Activated T-cell treated with anti-CD3 and anti-CD28 coated beads for 4 hours (primary cell): ENCODE measurements at regions not wholly inside any gene's neighbourhood (a gene's known extent, or its start where the extent isn't known, plus 50 kb on each side); places are given as distances from the start of the nearest gene placed in this dataset.
"Not testable (repeated sequence)": the region's sequence is repeated elsewhere in the genome, so short reads cannot be mapped to it uniquely, and the experiment has no call there.

Experiments
- DNase-seq: peaks from one replicate; pipeline ENCODE4 v3.0.0-alpha.2; 2020

DNA sequence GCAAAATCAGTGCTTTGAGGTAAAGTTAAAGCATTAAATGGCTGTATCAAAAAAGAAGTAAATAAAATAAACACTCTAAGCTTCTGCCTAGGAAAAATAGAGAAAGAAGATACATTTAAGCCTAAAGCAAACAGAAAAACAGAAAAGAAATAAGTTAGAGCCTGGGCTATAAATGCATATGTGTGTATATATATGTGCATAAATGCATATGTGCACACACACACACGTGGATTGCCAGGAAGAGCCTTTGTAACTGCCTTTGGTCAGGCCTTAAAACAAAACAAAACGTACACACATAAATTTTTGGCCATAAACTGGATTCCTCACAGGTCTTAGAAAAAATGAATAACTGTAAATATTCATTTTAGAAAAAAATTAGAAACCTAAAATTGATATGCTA is 925.8 kb downstream of the MRPL39 start:
- no peak for DNase-seq

DNA sequence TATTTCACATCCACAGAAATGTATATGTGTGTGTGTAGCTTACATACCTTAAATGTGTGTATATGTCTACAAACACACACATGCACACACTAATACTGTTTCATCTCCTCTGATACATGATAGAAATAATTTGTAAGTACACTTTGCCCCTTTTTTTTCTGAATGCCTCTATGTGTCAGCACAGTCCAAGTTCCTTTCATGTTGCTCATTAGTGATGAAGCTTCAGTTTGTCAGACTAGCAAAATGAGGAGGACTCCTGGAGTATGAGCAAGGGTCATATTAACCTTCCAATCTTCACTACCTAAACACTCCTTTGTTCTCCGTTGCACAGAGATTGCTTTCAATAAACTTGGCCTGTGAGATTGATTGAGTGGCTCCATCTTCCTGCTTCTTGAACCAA is 935.4 kb downstream of the MRPL39 start:
- DNase-seq, result no peak

DNA sequence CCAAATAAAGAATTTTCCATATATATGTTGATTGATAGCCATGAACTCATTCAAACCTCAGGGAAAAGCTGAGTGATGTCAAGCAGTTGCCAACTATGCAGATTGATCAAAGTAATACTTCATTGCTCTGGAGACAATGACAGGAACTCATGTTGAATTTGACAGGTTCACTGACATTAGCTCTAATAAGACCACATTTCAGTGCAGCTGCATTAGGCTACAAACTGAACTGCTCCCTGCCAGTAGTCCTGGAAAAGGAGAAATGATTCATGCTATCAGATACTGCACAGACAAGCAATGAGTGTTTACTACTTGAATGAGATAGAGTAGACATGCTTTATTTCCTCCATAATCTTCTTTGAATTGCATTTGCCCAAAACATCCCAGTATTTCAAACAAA is 948.4 kb downstream of the MRPL39 start:
- DNase-seq, result no peak

DNA sequence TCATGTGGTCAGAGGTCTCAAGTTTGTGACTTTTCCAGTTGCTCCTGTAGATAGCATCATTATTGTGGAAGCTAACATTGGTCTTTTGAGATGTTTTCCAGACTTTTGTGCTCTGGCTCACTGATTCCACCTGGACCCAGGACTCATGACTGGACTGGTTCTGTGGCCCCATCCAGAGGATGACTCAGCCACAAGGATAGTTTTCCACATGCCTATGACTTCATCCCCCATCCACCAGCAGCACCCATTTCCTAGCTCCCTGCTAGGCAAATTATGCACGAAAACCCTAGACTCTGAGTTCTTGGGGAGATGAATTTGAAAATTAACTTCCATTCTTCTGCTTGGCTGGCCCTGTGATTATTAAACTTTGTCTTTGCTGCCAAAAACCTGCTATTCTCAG is 949.3 kb downstream of the MRPL39 start:
- no peak for DNase-seq

DNA sequence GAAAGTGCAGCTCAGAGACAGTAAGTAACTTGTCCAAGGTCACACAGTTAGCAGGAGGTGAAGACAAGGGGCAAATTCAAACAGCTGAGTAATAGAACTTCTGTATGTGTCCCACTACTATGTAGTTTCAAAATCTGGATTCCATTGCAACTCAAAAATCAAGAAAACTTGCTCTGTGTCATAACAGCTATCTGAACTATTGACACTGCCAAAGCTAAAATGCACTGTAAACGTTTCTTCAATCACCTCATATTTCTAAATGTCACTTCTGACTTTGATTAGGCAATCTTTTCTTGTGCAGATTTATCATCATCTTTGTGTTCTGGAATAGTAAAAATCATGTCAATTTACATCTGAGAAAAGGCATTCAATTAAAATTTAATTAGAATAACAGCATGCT is 957.6 kb downstream of the MRPL39 start:
- no peak for DNase-seq

DNA sequence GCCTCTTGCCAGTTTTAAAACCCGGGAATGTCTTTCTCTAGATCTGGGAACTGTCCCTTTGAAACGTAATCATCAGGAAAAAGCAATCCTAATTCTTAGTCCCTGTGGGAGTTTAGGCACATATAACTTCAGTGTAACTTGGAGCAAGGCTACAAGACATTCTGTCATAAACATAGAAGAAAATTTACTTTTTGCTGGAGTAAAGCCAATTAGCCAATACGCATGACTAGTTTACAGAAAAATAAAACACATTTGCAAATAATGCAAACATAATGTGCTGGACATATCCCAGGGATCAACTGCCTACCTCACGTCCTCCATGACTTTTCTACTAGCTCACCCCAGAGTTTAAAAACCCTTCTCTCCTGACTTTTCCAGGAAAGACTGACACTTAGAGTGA is 970.6 kb downstream of the MRPL39 start:
- no peak for DNase-seq

DNA sequence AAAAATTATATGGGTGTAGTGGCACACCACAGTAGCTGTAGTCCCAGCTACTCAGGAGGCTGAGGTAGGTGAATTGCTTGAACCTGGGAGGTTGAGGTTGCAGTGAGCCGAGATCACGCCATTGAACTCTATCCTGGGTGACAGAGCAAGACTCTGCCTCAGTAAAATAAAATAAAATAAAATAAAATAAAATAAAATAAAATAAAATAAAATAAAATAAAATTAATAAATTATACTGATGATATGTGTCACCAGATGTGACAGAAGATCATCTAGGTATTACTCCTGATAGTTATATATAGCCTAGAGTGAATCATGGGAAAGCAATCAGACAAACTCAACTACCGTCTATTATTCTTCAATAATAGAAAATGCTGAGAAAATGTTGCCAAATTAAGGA is 972.5 kb downstream of the MRPL39 start:
- no peak for DNase-seq

DNA sequence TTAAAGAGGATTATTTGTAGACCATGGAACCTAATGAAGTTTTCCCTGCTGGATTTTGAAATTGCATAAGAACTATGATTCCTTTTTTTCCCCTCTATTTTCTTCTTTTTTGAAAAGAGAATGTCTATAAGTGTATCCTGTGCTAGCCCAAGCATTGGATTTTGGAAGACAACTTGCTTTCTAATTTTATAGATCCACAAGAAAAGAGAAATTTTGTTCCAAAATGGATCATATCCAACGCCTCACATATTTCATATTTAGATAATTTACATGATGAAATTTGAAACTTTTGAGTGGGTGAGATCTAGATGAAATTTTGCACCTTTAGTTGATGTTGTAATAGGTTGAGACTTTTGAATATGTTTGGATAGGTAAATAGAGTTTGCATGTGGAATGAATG is 978.7 kb downstream of the MRPL39 start:
- no peak for DNase-seq

DNA sequence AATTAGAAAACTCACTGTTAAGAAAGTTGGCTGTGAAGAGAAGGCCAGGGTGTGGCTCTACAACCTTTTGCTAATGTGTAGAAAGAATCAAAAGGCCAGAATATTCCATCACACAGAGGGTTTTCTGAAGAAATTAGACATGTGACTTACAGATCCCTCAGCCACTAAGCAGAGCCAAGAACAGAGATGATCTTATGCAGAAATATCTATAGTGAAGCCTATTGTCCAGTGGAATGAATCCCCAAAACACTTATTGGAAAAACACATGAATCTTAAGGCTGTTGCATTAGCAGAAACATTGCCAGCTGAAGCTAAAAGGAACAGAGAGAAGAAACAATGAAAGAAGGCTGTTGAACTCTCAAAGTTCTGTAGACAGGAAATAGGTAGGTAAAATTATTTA is 979.2 kb downstream of the MRPL39 start:
- no peak for DNase-seq

DNA sequence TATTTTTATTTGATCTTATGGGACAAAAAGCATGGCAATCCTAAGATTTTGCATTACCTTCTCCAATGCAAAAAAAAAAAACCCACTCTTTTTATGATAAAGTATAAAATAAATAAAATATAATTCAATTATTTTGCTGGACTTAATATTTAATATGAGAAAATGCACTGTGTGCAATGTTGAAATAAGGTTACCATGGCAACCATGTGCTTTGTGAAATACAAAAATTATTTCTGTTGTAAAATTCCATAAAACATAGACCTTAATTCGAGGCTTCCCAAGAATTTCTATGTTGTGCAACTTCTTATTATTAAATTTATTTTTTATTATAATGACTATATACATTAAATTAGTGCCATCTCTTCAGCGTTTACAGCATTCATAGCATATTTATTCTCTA is 989.5 kb downstream of the MRPL39 start:
- no peak for DNase-seq

DNA sequence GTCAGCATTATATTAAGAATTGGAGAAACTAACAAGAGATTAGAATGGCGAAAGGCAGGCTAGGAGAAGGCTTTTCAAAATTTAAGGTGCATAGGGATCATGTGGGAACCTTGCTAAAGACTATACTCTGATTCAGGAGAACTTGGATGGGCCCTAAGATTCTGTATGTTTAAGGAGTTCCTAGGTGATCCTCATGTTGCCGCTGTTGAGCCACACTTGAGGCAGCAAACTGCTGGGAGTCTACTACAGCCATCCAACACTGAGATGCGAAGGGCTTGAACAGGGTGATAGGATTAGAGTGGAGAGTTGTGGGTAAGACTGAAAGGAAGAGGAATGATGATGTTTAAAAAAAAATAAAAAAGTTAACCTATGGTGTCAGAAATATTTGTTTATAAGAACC is 1013.2 kb downstream of the MRPL39 start:
- no peak for DNase-seq

DNA sequence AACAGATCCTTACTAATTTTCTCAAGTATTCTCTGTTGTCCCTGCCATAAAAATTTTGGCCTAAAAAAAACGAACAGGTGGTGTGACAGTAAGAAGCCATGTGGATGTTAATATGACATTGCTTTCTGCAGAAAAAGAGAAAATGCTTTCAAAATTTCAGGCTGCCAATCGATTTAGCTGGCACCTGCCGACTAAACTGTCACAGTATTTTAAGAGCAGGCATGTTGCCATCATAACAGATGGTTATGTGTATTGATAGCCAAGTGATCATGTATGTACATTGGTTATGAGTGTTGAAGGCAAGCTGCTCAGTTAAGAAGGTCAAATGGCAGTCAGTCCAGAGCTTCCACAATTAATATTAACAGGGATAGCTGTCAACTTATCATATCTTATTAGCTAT is 1017.0 kb downstream of the MRPL39 start:
- DNase-seq, result no peak

DNA sequence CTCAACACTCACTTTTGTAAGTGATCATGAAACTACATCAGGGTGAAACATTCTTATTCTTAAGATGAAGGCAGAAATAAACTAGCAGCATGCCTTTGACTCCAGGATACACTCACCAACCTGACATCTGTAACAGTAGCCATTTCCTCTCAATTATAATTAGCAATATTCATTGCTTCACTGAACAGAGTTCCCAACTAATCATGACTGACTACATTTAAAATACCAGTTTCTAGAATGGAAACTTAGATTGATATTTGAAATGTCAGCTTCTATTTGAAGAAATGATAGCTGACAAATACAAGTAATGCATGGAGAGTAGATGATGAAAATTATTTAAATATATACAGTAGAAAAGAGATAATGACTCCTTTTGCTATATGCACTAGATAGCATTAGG is 1023.8 kb downstream of the MRPL39 start:
- no peak for DNase-seq

DNA sequence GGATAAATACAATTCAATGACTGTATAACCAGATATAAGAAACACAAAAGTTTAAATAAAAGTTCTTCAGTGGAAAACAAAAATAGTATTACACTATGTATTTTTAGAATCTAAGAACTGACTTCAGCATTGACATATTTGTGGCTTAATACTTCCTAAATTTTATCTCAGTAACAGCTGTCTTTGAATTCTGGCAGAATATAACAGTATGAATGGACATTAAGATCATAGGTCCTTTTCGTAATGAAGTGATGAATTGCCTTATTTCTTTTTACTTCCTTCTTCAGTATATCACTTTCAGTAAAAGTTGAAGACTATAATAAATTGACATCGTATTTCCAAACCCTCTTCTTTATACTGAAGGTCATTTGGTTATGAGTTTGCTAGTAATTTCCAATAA is 1030.0 kb downstream of the MRPL39 start:
- no peak for DNase-seq

DNA sequence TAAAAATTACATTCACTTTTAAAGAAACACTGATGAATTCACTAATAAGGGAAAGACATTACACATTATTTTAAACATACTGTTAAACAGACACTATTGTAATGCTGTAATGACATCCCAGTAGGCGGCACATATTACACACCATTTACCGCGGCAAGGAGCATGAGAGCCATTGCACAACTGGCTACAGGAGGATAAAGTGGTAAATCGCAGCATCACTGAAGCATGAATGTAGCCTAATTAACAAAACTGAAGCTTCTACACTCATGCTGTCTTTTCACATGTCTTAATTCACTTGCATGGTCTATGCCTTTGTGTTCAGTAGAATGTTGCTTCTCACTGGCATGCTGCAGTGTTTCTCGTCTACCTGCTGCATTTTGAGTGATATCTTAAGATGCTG is 1046.0 kb downstream of the MRPL39 start:
- no peak for DNase-seq

DNA sequence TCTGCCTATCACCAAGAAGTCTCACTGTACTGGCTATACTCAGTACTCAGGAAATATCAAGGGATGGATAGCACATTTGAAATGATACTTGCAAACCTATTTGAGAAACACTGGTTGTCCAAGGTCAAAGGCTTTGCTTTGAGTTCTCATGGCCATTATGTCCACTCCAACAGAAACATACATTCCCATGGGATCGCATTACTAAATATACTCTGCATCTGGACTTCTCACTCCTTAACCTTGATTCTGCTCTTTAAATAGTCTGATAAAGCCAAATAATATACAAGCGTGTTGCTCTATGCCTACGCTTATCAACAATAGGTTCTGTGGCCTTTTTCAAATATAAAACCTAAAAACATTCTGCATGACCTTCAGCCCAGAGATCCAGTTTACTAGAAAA is 1054.8 kb downstream of the MRPL39 start:
- no peak for DNase-seq

DNA sequence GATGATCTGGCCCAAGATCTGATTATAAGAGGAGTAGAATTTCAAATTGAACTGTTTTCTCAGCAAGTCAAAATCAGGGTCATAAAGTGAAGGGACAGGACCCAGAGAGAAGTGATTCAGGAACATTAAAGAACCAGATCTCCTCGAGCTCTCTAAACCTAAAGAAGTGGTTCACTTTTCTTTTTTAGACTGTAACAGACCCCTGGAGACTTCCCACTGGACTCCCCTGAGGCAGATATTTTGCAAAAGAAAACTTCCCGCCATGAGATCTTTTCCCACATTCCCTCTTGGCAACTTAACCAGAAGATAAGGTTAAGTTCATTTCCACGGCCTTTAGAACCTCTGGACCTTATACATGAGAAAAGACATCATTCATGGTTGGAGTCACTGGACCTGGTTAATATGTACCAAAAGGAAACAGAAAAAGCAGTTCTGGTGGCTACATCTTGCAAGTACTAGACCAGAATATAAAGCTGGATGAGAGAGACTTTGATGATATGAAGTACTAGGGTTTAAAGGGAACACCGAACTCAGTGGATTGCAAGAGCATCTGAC is 1061.4 kb downstream of the MRPL39 start:
- no peak for DNase-seq

DNA sequence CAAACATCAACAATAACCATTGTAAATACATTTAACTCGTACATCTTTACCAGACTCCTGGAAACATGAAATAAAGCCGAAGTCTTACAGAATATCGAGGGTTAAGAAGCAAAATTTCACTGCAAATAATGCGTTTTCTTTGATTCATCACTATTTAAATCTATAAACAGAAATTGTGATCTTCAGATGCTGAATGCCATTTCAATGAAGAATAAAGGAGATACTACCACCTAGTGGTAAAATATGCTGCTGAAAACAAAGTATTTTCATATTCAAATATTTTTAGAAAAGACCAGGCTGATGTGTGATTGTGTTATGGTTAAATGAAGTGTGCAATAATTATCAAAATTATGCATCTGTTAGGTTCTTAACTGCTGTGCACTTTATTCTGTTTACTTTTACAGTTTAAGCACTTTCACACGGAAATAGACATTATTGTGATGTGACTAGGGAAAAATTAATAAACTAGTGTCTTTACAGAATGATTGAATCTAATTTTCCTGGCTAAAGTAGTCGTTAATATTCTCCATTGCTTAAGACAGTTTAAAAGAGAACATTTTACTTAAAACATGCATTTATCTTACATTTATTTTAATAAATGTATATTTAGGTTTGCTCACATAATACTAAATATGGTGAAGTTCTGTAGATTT is 1093.1 kb downstream of the MRPL39 start:
- DNase-seq, result no peak

DNA sequence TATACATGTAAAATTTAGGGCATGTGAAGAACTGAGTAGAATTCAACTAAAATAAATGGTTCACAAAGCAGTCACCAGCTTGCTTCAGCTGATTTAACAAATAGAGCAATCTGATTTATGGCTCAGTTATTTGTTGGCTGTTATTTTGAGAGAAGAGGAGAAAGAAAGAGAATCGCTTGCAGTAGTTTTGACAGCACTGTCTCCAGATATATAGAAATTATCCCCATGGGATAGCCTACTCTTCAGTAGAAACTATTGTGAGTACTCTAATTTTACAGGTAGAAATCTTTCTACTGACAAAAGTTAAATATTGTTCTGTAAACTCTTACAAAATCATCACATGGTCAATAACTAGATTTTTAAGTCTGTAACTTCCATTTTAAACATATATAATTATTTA is 1098.2 kb downstream of the MRPL39 start:
- no peak for DNase-seq

DNA sequence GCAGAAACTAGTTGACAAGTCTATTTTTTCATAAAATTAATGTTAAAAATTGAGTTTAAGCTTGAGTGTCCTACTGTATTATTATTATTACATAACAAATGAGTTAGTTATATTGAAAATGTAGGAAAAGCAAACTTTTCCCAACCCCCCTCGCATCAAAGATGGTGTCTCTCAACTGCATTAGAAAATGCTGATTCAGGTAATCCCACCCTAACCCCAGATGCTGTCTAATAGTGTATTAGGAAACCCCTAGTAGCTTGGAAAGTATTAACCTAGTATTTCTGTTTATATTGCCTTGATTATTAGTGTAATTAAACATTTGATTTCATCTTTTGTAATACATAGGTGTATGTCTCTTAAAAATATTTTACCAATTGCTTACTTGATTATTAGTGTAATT is 1120.3 kb downstream of the MRPL39 start:
- DNase-seq, result no peak

DNA sequence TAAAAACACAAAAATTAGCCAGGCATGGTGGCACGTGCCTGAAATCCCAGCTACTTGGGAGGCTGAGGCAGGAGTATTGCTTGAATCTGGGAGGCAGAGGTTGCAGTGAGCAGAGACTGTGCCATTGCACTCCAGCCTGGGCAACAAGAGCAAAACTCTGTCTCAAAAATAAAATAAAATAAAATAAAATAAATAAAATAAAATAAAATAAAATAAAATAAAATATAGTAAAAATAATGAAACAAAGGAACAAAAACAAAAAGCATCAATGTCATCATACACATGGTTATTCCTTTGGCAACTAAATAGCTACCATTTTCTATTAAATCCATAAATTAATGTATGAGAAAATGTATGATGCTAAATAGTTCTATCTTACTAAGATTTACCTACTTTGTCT is 1123.9 kb downstream of the MRPL39 start:
- not testable (repeated sequence) for DNase-seq

DNA sequence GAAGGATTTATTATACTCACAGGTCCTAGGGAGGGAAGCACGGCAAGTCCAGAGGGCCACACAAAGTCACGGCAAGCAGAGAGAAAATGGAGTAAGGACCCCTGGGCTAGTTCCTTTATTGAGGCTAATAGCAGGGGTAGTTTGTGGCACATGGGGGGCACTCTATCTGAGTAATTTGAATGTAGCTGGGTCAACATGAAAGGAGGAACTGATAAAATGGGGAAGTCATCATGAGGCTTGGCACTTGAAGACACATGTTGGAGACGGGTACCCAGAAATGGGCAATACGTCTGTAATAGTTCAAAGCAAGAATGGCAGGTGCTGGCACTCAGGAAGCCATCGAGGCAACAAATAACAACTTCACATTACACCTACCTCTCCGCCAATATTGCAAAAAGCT is 1136.4 kb downstream of the MRPL39 start:
- DNase-seq, result no peak

DNA sequence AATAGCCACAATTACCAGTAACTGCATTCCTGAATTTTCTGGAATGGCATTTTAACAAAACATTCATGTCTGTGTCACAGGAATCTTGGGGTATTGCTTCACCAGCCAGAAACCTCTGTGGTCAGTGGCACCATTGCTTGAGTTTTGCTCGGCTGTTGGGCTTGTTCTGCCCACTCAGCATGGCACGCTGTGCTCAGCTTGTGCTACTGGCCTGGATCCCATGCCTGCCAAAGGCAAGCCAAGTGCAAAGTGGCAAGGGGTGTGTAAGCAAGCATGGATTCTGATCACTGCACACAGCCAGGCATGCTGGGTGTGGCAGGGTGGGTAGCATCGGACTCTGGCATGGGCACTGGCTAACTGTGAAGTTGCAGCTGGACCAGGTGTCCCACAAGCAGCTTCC is 1150.9 kb downstream of the MRPL39 start:
- DNase-seq, result no peak

DNA sequence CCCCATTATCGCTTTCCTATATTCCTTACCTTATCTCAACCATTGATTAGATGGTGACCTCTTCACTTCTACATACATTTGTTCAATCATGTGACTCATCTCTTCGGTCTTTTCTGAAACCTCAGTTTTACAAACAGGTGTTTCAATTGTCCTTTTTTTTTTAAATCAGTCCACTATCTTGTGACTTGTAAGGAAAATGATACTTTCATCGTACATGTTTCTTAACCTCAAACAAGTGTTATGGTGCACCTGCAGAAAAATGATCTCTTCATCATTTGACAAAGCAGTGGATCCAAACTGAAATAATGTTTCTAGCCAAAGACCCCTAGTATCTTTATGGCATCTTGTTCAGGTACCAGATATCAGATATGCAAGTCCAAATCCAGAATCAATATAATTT is 1157.2 kb downstream of the MRPL39 start:
- no peak for DNase-seq

DNA sequence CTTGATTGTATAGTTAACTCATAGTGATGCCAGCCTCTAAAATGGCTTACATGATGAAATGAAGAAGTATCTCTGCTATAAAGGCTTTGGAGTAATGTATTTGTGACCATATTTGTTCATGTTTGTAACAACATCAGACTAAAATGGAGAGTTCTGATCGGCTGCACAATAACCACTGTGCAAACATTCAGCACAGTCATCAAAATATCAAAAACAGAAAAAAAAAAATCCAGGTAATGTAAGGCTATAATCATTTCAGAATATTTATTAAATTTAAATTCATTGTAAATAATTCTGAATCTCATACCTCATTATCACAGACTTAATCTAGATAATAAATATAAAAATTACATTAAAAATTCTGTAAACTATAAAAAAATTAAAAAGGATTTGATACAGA is 1161.8 kb downstream of the MRPL39 start:
- DNase-seq, result no peak

DNA sequence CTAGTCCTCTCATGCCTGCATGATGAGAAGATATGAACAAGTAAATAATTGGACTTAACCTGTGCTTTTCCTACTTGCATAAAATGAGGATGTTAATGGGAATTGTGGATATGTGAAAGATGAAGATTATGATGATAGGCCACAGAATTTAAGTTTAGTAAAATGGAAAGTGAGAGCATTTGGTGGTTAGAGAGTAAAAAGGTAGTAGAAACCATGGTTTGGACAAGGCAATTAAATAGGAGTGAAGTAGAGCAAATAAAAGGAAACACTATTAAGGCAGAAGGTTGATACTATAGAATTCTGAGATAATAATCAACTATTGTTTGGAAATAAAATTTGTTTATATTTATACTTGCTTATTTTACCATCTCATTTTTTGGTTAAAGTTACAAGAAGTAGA is 1162.5 kb downstream of the MRPL39 start:
- no peak for DNase-seq
